Activated CD8-positive, alpha-beta T cell treated with anti-CD3 and anti-CD28 coated beads for 36 hours (primary cell): ENCODE measurements at regions not wholly inside any gene's neighbourhood (a gene's known extent, or its start where the extent isn't known, plus 50 kb on each side); places are given as distances from the start of the nearest gene placed in this dataset.

Experiments used
- ATAC-seq: fragments of 200-7000 bp; cut with Tn5 transposase; one replicate; pipeline ENCODE4 v1.10.0; 2021; ENCODE audit warnings: mild to moderate bottlenecking, moderate library complexity
- CTCF ChIA-PET: fragments of 350-600 bp; sonication (Branson Sonifier 250); formaldehyde crosslinking; loops from one replicate; lab custom pipeline; 2021; ENCODE audit warnings: antibody characterized with exemption; lab: Charles Lee
- POLR2A ChIA-PET: fragments of 350-600 bp; sonication (Branson Sonifier 250); formaldehyde crosslinking; loops from one replicate; lab custom pipeline; 2021; ENCODE audit warnings: antibody characterized with exemption; lab: Charles Lee
- DNase-seq: peaks from one replicate; pipeline ENCODE4 v3.0.0-alpha.2; 2020
- H3K27ac Mint-ChIP-seq: one replicate; pipeline ENCODE4 v1.8.0; 2021; ENCODE audit warnings: mild to moderate bottlenecking, mixed read lengths
- H3K27me3 Mint-ChIP-seq: one replicate; pipeline ENCODE4 v1.8.0; 2021; ENCODE audit warnings: mixed read lengths
- H3K36me3 Mint-ChIP-seq: one replicate; pipeline ENCODE4 v1.8.0; 2021; ENCODE audit warnings: low read depth, mixed read lengths
- H3K4me1 Mint-ChIP-seq: one replicate; pipeline ENCODE4 v1.8.0; 2021; ENCODE audit warnings: low read depth, mixed read lengths
- H3K4me3 Mint-ChIP-seq: one replicate; pipeline ENCODE4 v1.8.0; 2021; ENCODE audit warnings: mild to moderate bottlenecking, moderate library complexity, mixed read lengths
- H3K9me3 Mint-ChIP-seq: one replicate; pipeline ENCODE4 v1.8.0; 2021; ENCODE audit warnings: mixed read lengths
- CTCF ChIP-seq: fragments of 200-600 bp; IDR thresholded peaks from one replicate; pipeline ENCODE4 v1.8.0; 2022; ENCODE audit warnings: antibody characterized with exemption, mild to moderate bottlenecking
- intact Hi-C: fragments of 100-400 bp; cut with micrococcal nuclease; formaldehyde crosslinking; loops from one replicate; pipeline ENCODE4 v1.10.0; 2022

GRCh38 chr16:66097751-66098150 is 268.7 kb upstream of the CDH5 start:
- DNase-seq = no peak
- H3K4me3 Mint-ChIP-seq = no peak overlapping the region
- intact Hi-C loops = no loop called here
- no peak for TF ChIP-seq CTCF
- no peak for ATAC-seq
- no peak overlapping the region for H3K27ac Mint-ChIP-seq
- CTCF ChIA-PET = no interaction called here
- H3K9me3 Mint-ChIP-seq = no peaks in the 10 kb centered on the region
- POLR2A ChIA-PET = no interaction called here
- peaks cover 7% of the 10 kb centered on the region for H3K27me3 Mint-ChIP-seq
- H3K36me3 Mint-ChIP-seq = no peaks in the 10 kb centered on the region
- H3K4me1 Mint-ChIP-seq = no peaks in the 10 kb centered on the region

GRCh38 chr16:66095676-66096075 is 270.8 kb upstream of the CDH5 start:
- no peak for DNase-seq
- no peak for TF ChIP-seq CTCF
- H3K4me3 Mint-ChIP-seq = no peak overlapping the region
- peaks cover 7% of the 10 kb centered on the region for H3K27me3 Mint-ChIP-seq
- no peaks in the 10 kb centered on the region for H3K36me3 Mint-ChIP-seq
- POLR2A ChIA-PET = no interaction called here
- intact Hi-C loops = no loop called here
- H3K9me3 Mint-ChIP-seq = no peaks in the 10 kb centered on the region
- CTCF ChIA-PET = no interaction called here
- H3K4me1 Mint-ChIP-seq = no peaks in the 10 kb centered on the region
- ATAC-seq = no peak
- no peak overlapping the region for H3K27ac Mint-ChIP-seq

GRCh38 chr16:66093191-66093590 is 273.3 kb upstream of the CDH5 start:
- Mint-ChIP-seq H3K27ac (no peak overlapping the region), H3K27me3 (peaks cover 4% of the 10 kb centered on the region), H3K4me1 (no peaks in the 10 kb centered on the region), H3K36me3 (no peaks in the 10 kb centered on the region), H3K9me3 (no peaks in the 10 kb centered on the region), H3K4me3 (no peak overlapping the region)
- DNase-seq (no peak), ATAC-seq (no peak)
- no peak for TF ChIP-seq CTCF
- POLR2A ChIA-PET = no interaction called here
- intact Hi-C loops = no loop called here
- CTCF ChIA-PET = no interaction called here

- H3K27ac Mint-ChIP-seq = no peak overlapping the region
- ATAC-seq = no peak
- no peaks in the 10 kb centered on the region for H3K9me3 Mint-ChIP-seq
- intact Hi-C loops = no loop called here
- H3K27me3 Mint-ChIP-seq = no peaks in the 10 kb centered on the region
- DNase-seq = no peak
- TF ChIP-seq CTCF = no peak
- H3K36me3 Mint-ChIP-seq = no peaks in the 10 kb centered on the region
- CTCF ChIA-PET = no interaction called here
- POLR2A ChIA-PET = no interaction called here
- H3K4me1 Mint-ChIP-seq = no peaks in the 10 kb centered on the region
- no peak overlapping the region for H3K4me3 Mint-ChIP-seq
These were observed 275.0 kb upstream of the CDH5 start for GRCh38 chr16:66091471-66091891.

- intact Hi-C loops = no loop called here
- ChIA-PET POLR2A (no interaction called here), CTCF (no interaction called here)
- no peaks in the 10 kb centered on the region for H3K27me3 Mint-ChIP-seq
- H3K4me1 Mint-ChIP-seq = no peaks in the 10 kb centered on the region
- no peak for ATAC-seq
- DNase-seq = no peak
- no peak overlapping the region for H3K27ac Mint-ChIP-seq
- no peaks in the 10 kb centered on the region for H3K36me3 Mint-ChIP-seq
- H3K4me3 Mint-ChIP-seq = no peak overlapping the region
- H3K9me3 Mint-ChIP-seq = no peaks in the 10 kb centered on the region
- TF ChIP-seq CTCF = no peak
These were observed 277.8 kb upstream of the CDH5 start for GRCh38 chr16:66088681-66089080.
